GM12872 (cell line): ENCODE measurements at regions not wholly inside any gene's neighbourhood (a gene's known extent, or its start where the extent isn't known, plus 50 kb on each side); places are given as distances from the start of the nearest gene placed in this dataset.

ENCODE experiments used
- CTCF ChIP-seq: IDR thresholded peaks from 3 replicates; pipeline ENCODE4 v1.5.1; 2011; ENCODE audit warnings: low read depth, mild to moderate bottlenecking, low read length, moderate library complexity; ENCODE audit not compliant: insufficient read depth

GRCh38 chr3:193051314-193051713 is 133.7 kb upstream of the MB21D2 start:
- TF ChIP-seq CTCF: no peak

GRCh38 chr3:193052354-193053045 is 134.8 kb upstream of the MB21D2 start:
- no peak for TF ChIP-seq CTCF

- no peak for TF ChIP-seq CTCF
Observed at GRCh38 chr3:193053046-193053435, 135.4 kb upstream of the MB21D2 start.

GRCh38 chr3:193055352-193055751 is 137.7 kb upstream of the MB21D2 start:
- no peak for TF ChIP-seq CTCF

GRCh38 chr3:193057616-193058015 is 140.0 kb upstream of the MB21D2 start:
- no peak for TF ChIP-seq CTCF

- TF ChIP-seq CTCF: no peak
Observed at GRCh38 chr3:193060748-193061546, 143.3 kb upstream of the MB21D2 start.

GRCh38 chr3:193068365-193068764 is 150.7 kb upstream of the MB21D2 start:
- TF ChIP-seq CTCF: no peak
